RCC 7860 (cell line): ENCODE measurements at regions not wholly inside any gene's neighbourhood (a gene's known extent, or its start where the extent isn't known, plus 50 kb on each side); places are given as distances from the start of the nearest gene placed in this dataset.
"Not testable (repeated sequence)": the region's sequence is repeated elsewhere in the genome, so short reads cannot be mapped to it uniquely, and the experiment has no call there.

Experiments used
- DNase-seq: peaks from one replicate; pipeline ENCODE4 v3.0.0-alpha.2; 2015; ENCODE audit warnings: low spot score
- FAIRE-seq: peaks from 2 replicates; lab custom pipeline; 2012; peaks lifted over from hg19 to GRCh38; lab: Jason Lieb, UNC

DNA sequence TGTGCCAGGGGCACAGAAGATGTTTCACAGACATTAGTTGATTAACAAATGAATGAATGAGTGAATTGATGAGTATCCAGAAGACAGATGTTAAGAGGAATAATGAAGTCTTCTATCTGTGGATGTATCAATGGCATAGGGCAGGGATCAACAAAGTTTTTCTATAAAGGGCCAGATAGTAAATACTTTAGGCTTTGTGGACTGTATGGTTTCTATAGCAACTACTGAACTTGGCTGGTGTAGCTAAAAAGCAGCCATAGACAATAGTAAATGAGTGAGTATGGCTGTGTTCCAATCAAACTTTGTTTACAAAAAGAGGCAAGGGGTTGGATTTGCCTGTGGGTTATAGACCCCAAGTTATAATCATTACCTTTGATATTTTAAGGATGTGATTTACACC is 144.0 kb downstream of the PRL start:
- DNase-seq: no peak
- no peak for FAIRE-seq

DNA sequence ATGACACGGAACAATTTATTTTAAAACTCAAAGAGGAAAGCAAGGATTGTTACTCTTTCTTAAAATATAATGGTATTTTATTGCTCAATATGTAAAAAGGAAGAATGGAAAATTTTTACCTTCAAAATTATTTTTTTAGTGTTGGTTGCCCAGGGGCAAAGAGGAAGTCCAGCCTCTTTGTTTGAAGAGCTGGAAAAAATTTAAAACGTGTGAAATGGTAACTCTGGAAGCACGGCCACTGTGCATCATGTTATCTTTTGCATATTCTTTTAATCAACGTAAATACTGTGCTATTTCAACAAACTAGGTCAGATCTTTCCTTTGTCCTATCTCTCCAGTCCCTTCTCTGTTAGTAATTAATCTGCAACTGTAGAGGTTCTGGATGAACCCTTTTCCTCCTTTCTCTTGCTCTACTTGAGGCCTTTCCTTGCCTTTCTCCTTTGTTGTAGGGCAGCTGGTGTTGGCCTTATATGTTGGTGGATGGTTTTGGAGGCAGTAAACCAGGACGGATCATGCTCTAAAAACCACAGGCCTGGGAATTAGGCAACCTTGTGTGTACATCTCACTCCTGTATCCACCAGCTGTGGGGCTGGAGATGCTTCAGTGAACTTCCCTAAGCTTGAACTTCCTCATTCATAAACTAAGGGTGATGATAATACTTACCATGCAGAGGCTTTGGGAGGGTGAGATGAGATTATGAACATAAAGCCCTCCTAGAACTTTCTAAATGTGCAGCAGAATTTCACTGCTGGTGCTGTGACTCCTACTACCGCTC is 143.3 kb downstream of the PRL start:
- FAIRE-seq (peak; percentile 69), DNase-seq (peak; percentile 27)

DNA sequence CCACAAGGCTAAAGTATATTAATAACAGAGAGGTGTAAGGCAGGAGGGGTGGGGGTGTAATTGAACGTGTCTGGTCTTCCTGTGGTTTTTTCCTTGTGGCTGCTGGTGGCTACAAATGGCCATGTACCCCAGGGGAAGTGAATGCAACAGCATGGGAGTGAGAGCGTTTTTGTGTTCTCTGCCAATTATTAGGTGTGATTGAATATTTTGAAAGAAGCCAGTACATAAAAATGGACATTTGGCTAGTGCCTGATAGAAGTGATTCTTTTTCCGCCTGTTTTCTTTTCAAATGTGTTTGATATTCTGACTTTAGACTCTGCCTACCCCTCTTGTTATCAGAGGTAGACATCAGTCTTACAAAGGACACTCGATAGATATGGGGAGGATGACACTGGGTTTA is 141.3 kb downstream of the PRL start:
- FAIRE-seq (no peak), DNase-seq (no peak)

DNA sequence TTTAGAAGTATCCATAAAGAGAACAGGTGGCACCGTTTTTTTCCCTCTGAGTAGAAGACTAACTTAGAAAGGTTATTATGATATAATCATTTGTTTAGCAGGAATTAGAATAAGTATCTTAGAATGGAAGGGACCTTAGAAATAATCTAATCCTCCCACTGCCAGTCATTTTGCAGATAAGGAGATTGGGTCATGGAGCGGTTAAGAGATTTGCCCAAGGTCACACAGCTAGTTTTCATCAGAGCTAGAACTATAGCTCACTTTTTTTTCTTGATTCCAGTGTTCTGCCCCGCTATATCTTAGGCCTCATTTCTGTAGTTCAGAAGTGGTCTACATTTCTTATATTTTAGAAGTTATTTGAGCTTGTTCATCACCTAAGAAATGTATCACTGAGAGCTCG is 139.6 kb downstream of the PRL start:
- DNase-seq (no peak), FAIRE-seq (no peak)

DNA sequence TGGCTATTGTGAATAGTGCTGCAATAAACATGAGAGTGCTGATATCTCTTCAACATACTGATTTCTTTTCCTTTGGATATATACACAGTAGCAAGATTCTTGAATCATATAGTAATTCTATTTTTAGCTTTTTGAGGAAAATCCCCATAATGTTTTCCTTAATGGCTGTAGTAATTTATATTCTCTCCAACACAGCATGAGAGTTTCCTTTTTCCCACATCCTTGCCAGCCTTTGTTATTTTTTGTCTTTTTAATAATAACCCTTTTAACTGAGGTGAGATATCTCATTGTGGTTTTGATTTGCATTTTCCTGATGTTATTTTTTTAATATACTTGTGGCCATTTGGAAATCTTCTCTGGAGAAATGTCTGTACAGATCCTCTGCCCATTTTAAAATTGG is 132.6 kb downstream of the PRL start:
- no peak for FAIRE-seq
- DNase-seq: no peak

DNA sequence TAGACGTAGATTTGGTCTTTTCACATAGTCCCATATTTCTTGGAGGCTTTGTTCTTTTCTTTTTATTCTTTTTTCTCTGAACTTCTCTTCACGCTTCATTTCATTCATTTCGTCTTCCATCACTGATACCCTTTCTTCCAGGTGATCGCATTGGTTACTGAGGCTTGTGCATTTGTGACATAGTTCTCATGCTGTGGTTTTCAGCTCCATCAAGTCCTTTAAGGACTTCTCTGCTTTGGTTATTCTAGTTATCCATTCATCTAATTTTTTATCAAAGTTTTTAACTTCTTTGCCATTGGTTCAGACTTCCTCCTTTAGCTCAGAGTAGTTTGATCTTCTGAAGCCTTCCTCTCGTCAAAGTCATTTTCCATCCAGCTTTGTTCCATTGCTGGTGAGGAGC is 125.8 kb downstream of the PRL start:
- not testable (repeated sequence) for DNase-seq
- peak; percentile 39 for FAIRE-seq

DNA sequence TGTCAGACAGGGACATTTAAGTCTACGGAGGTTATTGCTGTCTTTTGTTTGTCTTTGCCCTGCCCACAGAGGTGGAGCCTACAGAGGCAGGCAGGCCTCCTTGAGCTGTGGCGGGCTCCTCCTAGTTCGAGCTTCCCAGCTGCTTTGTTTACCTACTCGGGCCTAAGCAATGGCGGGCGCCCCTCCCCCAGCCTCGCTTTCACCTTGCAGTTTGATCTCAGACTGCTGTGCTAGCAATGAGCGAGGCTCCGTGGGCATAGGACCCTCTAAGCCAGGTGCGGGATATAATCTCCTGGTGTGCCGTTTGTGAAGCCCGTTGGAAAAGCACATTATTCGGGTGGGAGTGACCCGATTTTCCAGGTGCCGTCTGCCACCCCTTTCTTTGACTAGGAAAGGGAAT is 125.0 kb downstream of the PRL start:
- not testable (repeated sequence) for FAIRE-seq, DNase-seq

DNA sequence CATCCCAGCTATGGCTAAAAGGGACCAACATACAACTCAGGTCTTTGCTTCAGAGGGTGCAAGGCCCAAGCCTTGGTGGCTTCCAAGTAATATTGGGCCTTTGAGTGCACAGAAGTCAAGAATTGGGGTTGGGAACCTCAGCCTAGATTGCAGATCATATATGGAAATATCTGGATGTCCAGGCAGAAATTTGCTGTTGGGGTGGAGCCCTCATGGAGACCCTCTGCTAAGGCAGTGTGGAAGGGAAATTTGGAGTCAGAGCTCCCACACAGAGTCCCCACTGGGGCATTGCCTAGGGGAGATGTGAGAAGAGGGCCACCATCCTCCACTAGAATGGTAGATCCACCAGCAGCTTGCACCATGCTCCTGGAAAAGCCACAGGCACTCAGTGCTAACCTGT is 123.5 kb downstream of the PRL start:
- no peak for FAIRE-seq
- no peak for DNase-seq

DNA sequence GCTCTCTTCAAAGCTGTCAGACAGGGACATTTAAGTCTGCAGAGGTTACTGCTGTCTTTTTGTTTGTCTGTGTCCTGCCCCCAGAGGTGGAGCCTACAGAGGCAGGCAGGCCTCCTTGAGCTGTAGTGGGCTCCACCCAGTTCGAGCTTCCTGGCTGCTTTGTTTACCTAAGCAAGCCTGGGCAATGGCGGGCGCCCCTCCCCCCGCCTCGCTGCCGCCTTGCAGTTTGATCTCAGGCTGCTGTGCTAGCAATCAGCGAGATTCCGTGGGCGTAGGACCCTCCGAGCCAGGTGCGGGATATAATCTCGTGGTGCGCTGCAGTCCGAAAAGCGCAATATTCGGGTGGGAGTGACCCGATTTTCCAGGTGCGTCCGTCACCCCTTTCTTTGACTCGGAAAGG is 116.6 kb downstream of the PRL start:
- not testable (repeated sequence) for DNase-seq, FAIRE-seq

DNA sequence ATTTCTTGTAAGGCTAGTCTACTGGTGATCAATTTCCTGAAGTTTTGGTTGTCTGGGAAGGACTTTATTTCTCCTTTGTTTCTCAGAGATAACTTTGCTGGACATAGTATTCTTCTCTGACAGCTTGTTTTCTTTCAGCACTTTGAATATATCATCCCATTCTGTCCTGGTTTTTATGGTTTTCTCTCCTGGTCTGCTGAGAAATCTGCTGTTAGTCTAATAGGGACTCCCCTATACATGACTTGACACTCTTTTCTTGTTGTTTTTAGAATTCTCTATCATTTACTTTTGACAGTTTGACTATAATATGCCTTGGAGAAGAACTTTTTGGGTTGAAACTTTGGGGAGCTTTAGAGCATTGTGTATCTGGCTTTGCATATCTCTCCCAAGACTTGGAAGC is 112.5 kb downstream of the PRL start:
- FAIRE-seq (no peak), DNase-seq (no peak)

DNA sequence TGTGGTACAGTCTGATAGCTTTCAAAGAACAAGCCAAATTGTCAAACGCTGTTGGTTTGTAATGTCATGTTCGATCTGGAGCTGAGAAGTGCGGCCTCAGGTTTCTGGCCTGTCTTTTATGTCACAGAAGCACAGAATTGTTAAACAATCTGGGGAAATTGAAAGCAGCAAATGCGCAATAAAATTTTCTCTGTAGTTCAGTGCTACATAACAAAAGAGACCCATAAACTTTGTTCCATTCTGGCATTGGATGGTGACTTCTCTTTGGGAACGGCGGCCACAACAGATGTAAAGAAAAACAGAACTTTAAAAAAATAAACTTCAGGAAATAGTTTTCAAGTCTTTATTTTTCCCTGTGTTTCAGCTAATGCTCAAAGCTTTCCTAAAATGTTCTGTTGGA is 106.9 kb downstream of the PRL start:
- DNase-seq (no peak), FAIRE-seq (no peak)

DNA sequence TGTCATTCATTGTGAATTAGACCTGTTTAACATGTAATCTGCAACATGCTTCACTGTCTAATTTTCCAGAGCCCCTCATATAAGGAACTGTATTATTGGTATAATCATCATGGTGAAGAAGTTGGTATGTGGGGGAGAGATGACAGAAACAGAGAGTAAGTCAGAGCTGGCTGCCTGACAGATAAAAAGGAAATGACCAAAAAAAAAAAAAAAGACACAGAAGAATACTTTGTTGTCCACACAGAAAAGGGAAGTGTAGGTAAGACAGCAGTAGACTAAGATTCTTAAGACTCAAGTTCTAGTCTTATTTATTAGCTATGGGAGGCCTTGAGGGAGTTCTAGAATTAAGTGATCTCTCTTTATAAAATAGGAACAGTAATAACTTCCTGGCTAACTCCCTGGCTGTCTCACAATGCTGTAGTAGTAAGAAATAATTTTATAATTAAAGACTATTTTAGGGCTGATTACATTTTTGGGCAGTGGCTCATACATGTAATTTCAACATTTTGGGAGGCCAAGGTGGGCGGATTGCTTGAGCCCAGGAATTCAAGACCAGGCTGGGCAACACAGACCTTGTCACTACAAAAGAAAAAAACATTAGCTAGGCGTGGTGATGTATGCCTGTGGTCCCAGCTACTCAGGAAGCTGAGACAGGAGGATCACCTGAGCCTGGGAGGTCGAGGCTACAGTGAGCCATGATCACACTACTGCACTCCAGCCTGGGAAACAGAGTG is 102.5 kb downstream of the PRL start:
- DNase-seq (no peak), FAIRE-seq (no peak)

DNA sequence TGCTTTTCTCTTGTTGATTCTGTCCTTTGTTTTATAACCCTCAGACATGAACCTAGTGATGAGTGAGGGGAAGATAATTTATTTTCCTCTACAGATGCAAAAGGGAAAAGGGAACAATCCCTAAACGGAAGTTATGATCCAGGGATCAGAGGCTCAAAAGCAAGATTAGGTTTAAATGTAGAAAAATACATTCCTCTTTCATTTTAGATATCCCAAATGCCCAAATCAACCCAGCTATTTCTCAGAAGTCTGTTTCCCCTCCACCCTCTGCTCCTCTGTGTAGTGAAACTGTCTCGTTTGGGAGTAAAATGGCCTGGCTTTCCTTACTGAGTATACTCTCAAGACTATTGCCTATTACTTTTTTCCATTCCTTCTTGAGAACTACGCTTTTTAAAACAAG is 97.1 kb downstream of the PRL start:
- FAIRE-seq (no peak), DNase-seq (no peak)

DNA sequence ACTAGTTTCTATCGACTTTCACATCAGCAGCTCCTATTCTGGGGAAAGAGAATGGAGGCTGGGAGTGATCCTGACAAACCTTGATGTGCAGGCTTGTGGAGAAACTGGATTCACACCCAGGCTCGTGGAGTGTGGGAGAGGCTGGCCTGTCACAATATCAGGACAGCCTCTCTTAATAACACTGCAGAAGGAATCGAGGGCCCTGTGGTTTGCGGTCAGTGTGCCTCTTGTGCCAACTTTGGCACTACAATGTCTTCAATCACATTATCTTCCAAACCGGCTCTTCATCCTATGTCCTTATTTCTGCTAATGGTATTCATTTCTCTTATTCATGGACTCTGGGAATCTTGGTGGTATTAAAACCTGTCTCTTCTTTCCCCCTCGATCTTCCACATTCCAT is 92.7 kb downstream of the PRL start:
- DNase-seq (no peak), FAIRE-seq (no peak)

DNA sequence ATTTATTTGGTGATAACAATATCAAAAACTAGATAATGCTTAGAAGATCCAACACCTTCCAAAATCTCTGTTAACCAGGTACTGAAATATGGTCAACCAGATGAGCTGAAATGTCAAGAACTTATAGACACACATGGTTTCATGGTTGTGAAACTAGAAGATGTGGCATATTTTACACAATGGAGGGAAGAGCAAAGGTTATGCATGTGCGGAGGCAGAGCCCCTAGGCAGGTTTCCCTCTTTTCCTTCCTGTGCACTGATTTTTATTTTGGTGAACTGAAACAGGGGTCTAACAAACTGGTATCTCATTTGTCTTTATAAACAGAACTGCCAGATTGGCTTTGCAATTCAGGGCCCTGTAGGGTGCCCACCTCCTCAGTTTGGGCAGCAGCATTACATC is 91.6 kb downstream of the PRL start:
- FAIRE-seq (no peak), DNase-seq (no peak)

DNA sequence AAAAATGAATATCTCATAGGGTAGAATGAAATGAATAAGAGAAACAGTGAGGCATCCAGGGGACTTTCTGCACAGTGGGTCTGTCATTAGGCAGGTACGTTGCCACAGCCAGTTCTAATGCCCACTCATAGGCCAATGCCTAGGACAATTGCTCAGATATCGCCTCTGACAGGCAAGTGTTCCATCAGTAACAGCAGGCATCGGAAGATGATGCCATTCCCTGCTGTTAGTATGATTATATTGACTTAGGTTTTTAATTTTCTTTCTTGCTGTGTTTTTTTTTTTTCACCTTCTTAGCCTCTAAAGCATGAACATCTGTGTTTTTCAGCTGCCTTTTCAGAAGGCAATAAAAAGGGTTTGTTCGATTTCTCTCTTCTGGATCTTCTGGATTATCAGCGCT is 90.7 kb downstream of the PRL start:
- FAIRE-seq (no peak), DNase-seq (no peak)

DNA sequence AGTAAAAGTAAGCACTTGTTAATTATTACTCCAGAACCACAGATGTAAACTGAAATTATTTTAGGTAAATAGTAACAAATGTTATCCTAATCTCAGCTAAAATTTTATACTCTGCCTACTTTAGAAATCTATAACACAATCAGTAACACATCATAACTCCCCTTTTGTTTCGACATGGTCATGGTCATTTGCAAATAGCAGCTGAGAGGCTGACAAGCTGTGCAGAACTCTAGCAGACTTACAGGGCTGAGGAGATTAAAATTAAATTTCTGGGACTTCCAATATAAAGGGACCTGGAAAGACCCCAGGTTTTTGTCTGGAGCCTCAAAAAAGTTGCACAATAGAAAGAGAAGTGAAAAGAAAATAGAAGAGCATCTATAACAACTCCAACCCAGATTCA is 88.8 kb downstream of the PRL start:
- DNase-seq (no peak), FAIRE-seq (no peak)

DNA sequence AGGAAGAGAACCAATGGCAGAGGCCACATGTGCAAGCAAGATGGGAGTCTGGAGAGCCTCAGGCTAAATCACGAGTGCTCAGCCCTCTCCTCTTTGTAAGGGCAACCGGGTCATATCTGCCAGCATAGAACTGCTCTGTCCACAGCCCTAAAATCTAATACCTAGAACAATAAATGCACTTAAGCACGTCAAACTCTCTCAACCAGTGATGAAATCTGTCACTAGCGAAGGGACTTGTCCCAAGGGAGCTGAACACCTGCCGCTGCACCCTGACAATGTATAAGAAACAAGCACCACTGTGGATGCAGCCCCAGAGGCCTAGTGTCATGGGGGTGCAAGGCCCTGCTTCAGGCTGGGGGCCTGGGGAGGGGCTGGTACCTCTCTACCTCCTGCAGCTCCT is 82.5 kb downstream of the PRL start:
- no peak for DNase-seq
- no peak for FAIRE-seq

DNA sequence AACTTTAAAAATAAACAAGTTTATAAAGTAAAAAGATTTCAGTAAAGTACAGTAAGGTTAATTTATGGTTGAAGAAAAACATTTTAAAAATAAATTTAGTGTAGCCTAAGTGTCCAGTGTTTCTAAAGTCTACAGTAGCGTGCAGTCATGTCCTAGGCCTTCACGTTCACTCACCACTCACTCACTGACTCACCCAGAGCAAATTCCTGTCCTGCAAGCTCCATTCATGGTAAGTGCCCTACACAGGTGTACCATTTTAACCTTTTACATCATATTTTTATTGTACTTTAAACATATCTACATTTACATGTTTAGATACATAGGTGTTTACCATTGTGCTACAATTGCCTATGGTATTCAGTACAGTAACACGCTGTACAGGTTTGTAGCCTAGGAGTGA is 81.4 kb downstream of the PRL start:
- FAIRE-seq, DNase-seq: not testable (repeated sequence)

DNA sequence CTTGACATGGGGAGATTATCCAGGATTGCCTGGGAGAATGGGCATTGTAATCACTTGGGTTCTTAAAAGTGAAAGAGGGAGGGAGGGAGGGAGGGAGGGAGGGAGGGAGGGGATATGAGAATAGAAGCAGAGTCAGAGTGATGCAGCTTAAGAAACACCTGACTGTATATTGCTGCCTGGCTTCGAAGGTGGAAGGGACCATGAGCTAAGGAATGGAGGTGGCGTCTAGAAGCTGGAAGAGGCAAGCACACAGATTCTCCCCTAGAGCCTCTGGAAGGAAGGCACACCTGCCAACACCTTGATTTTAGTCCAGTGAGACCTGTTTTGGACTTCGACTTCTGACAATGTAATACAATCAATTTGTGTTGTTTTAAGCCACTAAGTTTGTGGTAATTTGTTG is 78.4 kb downstream of the PRL start:
- FAIRE-seq (no peak), DNase-seq (no peak)

DNA sequence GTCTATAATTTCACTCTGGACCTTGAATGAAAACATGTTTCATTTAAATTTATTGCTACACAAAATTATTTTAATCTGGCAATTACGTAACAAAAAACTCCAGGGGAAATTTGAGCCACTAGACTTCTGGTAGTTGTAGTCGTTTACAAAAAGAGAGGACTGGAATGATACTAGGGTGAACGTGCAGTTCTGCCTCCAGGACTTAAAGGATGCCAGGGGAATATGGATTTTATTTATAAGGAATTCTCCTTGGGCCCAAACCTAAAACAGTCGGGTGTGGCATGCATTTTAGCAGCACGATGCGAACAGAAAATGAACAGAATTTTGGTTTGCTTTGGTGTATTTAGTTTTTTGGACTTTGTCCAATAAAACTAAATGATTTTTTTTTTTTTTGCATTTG is 76.9 kb downstream of the PRL start:
- FAIRE-seq: no peak
- DNase-seq: no peak

DNA sequence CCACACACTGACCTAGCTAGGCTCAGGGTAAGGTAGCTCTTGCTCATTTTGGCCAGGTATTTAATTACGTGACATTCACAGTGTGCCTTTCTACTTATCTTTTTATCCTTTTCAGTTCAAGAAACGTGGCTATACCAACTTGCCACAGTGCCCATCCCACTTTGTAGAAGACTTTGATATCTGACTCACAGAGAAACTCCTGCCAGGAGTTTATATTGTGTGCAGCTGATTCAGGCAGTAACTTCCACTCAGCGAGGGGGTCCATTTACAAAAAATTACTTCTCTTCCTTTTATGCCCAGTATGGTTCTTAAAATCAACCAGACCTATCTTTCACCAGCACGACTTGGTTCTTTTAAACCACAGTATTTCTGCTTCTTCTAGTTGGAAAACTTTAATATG is 75.6 kb downstream of the PRL start:
- no peak for FAIRE-seq
- no peak for DNase-seq

DNA sequence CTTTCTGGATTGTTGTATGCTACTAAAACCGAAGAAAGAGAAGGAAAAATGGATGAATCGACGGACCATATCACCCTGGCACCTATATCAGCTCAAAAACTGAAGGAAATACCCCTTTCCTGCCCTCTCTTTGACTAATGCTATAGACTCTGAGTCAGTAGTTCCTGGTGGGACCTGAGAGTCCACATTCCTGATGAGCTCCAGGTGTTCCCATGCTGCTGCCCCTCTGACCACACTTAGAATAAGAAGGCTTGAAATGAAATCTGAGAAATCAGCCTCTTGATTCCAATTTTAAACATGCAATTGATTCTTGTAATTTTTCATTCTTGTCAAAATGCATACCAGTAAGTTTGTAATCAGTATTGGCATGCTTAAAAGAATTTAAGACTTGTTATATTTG is 75.2 kb downstream of the PRL start:
- FAIRE-seq (no peak), DNase-seq (no peak)
